Fibroblast of lung (primary cell): ENCODE measurements at regions not wholly inside any gene's neighbourhood (a gene's known extent, or its start where the extent isn't known, plus 50 kb on each side); places are given as distances from the start of the nearest gene placed in this dataset.

Experiments used
- CTCF ChIP-seq, 2 donors: IDR thresholded peaks in 1 of 2; conservative IDR thresholded peaks in 1 of 2; 1 replicate in 1 of 2; 2 replicates in 1 of 2; pipeline ENCODE4 v1.5.1; 2011 to 2012; ENCODE audit warnings: low read length in 2 of 2, control low read depth in 1 of 2, inconsistent platforms in 1 of 2, low read depth in 1 of 2, mild to moderate bottlenecking in 1 of 2
- EZH2 ChIP-seq: IDR thresholded peaks from 2 replicates; pipeline ENCODE4 v1.5.1; 2012; ENCODE audit warnings: low read length, control low read depth, mild to moderate bottlenecking; ENCODE audit errors: missing control alignments

DNA sequence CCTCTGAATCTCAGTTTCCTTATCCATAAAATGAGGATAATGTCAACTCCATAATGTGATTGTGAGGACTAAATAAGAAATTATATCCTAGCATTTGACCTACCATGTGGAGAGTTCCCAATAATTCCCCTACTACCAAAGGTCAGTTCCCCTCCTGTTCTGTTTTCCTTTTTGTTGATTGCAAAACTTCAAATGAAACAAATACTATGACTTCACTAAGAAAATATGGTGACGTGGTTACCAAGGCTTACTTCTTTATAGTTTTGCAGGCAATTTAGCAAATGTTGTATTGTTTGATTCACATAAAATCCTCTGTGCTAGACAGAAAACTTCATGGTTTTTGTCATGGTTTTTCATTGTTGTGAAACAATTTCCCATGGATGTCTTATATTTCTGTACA lies 153.8 kb upstream of the RORA start:
- no peak for TF ChIP-seq CTCF (conservative IDR thresholded peaks at IDR 0.05 in 1 of 2, IDR thresholded peaks at IDR 0.05 in 1 of 2; ENCODE audit: low read depth in 1 of 2, low read length in 2 of 2)
- TF ChIP-seq EZH2: no peak
